Natural killer cell (primary cell): ENCODE measurements at regions not wholly inside any gene's neighbourhood (a gene's known extent, or its start where the extent isn't known, plus 50 kb on each side); places are given as distances from the start of the nearest gene placed in this dataset.

Experiments used
- ATAC-seq, 3 donors: fragments of 150-1000 bp in 2 of 3; fragments of 200-7000 bp in 1 of 3; cut with Tn5 transposase; 1 replicate in 1 of 3; 2 replicates in 2 of 3; pipeline ENCODE4 v1.10.0; 2021; ENCODE audit warnings: mild to moderate bottlenecking in 2 of 3, moderate library complexity in 2 of 3
- DNase-seq, 2 donors: peaks; one replicate each; pipeline versions ENCODE4 v3.0.0 to v3.0.0-alpha.2; 2013 to 2021; ENCODE audit warnings: mixed read lengths in 1 of 2
- H3K27ac ChIP-seq: one replicate; pipeline ENCODE4 v1.5.1; 2013; ENCODE audit warnings: mild to moderate bottlenecking, low read length
- H3K27me3 ChIP-seq: one replicate; pipeline ENCODE4 v1.6.1; 2013; ENCODE audit warnings: low read length; ENCODE audit not compliant: control insufficient read depth, insufficient read depth
- H3K36me3 ChIP-seq: one replicate; pipeline ENCODE4 v1.6.1; 2013; ENCODE audit warnings: low read length; ENCODE audit not compliant: control insufficient read depth, insufficient read depth
- H3K4me1 ChIP-seq: one replicate; pipeline ENCODE4 v1.6.1; 2013; ENCODE audit warnings: low read length; ENCODE audit not compliant: control insufficient read depth, insufficient read depth
- H3K4me3 ChIP-seq: one replicate; pipeline ENCODE4 v1.5.1; 2013; ENCODE audit warnings: low read length
- H3K9me3 ChIP-seq: one replicate; pipeline ENCODE4 v1.6.1; 2013; ENCODE audit warnings: low read length; ENCODE audit not compliant: control insufficient read depth, insufficient read depth
- H3K27ac Mint-ChIP-seq, 2 donors: one replicate each; pipeline ENCODE4 v1.8.0; 2022; ENCODE audit warnings: mild to moderate bottlenecking in 2 of 2, mixed read lengths in 2 of 2, moderate library complexity in 1 of 2
- H3K27me3 Mint-ChIP-seq, 2 donors: one replicate each; pipeline ENCODE4 v1.8.0; 2022; ENCODE audit warnings: low read depth in 2 of 2, mixed read lengths in 2 of 2
- H3K36me3 Mint-ChIP-seq: one replicate; pipeline ENCODE4 v1.8.0; 2022; ENCODE audit warnings: mixed read lengths
- H3K4me1 Mint-ChIP-seq, 2 donors: one replicate each; pipeline ENCODE4 v1.8.0; 2022; ENCODE audit warnings: mixed read lengths in 2 of 2
- H3K4me3 Mint-ChIP-seq: one replicate; pipeline ENCODE4 v1.8.0; 2022; ENCODE audit warnings: mild to moderate bottlenecking, moderate library complexity, mixed read lengths
- H3K9me3 Mint-ChIP-seq, 2 donors: one replicate each; pipeline ENCODE4 v1.8.0; 2022; ENCODE audit warnings: mixed read lengths in 2 of 2
- WGBS: methylation state at CpG from one replicate; pipeline ENCODE4 v1.1.7; 2013; ENCODE audit warnings: missing lambda C conversion rate; ENCODE audit not compliant: insufficient coverage; 5-methylcytosine and 5-hydroxymethylcytosine counted together
- intact Hi-C: fragments of 100-400 bp; cut with micrococcal nuclease; formaldehyde crosslinking; loops from one replicate; pipeline ENCODE4 v1.14.2; 2022
- TF ChIP-seq, protein P1 (sequence below): fragments of 200-600 bp; IDR thresholded peaks from one replicate; pipeline ENCODE4 v1.8.0; 2022; ENCODE audit warnings: antibody characterized with exemption

DNA sequence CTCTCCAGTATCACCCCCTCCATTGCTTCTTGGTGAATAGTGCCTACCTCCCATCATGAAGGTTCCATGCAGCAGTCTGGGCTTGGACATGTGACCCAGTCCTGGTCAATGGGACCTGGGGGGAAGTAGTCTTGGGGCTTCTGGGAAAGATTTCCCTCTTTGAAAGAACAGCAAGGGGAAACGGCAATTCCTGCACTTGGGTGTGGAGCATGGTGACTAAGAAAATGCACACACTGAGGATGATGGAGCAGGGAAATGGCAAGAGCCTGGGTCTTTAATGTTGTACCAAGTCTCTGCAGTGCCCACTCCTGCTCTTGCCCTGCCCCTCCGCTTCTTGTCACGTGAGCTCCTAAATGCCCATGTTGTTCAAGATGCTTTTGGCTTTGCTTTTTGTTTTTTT, 131.4 kb upstream of the SIX2 start:
- no peak overlapping the region for H3K27ac ChIP-seq
- H3K27me3 ChIP-seq: peaks cover 2% of the 10 kb centered on the region
- no peaks in the 10 kb centered on the region for H3K4me1 ChIP-seq
- no peaks in the 10 kb centered on the region for H3K36me3 ChIP-seq
- H3K27me3 Mint-ChIP-seq: peaks cover 37% of the 10 kb centered on the region in 2 donors
- H3K4me3 ChIP-seq: no peak overlapping the region
- no peak overlapping the region for H3K27ac Mint-ChIP-seq
- intact Hi-C loops: no loop called here
- no peaks in the 10 kb centered on the region for H3K9me3 ChIP-seq
- H3K4me3 Mint-ChIP-seq: no peak overlapping the region
- no peak for ATAC-seq
- H3K9me3 Mint-ChIP-seq: no peaks in the 10 kb centered on the region
- no peaks in the 10 kb centered on the region for H3K4me1 Mint-ChIP-seq
- TF ChIP-seq, protein P1, sequence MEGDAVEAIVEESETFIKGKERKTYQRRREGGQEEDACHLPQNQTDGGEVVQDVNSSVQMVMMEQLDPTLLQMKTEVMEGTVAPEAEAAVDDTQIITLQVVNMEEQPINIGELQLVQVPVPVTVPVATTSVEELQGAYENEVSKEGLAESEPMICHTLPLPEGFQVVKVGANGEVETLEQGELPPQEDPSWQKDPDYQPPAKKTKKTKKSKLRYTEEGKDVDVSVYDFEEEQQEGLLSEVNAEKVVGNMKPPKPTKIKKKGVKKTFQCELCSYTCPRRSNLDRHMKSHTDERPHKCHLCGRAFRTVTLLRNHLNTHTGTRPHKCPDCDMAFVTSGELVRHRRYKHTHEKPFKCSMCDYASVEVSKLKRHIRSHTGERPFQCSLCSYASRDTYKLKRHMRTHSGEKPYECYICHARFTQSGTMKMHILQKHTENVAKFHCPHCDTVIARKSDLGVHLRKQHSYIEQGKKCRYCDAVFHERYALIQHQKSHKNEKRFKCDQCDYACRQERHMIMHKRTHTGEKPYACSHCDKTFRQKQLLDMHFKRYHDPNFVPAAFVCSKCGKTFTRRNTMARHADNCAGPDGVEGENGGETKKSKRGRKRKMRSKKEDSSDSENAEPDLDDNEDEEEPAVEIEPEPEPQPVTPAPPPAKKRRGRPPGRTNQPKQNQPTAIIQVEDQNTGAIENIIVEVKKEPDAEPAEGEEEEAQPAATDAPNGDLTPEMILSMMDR: no peak
- WGBS: 93% methylated on average over 3 of the region's 3 CpGs
- peaks cover 6% of the 10 kb centered on the region for H3K36me3 Mint-ChIP-seq
- no peak for DNase-seq

DNA sequence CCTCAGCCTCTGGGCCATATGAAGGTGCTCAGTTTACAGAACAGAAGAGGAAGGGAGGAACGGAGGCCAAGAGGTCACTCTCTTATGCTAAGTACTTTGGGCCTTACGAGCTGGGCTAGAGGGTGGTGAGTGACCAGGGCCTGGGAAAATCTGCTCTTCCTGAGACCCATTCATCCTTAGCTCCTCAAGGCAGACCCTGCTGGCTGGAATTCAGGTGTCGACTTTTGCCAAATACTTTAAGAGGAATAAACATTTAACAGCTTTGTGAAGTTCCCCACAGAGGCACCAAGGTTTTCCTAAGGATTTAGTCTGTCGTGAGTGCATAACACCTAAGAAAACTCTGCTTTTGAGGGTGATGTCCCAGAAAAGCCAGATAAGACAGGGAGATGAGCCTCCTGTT, 129.7 kb upstream of the SIX2 start:
- no peak overlapping the region for H3K27ac Mint-ChIP-seq
- TF ChIP-seq, protein P1: no peak
- DNase-seq (no peak), ATAC-seq (no peak)
- H3K9me3 Mint-ChIP-seq: no peaks in the 10 kb centered on the region
- H3K27me3 Mint-ChIP-seq: peaks cover 21 to 25% of the 10 kb centered on the region in 2 donors
- H3K36me3 Mint-ChIP-seq: peaks cover 6% of the 10 kb centered on the region
- no peaks in the 10 kb centered on the region for H3K9me3 ChIP-seq
- H3K4me3 Mint-ChIP-seq: no peak overlapping the region
- H3K36me3 ChIP-seq: no peaks in the 10 kb centered on the region
- H3K27me3 ChIP-seq: peaks cover 2% of the 10 kb centered on the region
- intact Hi-C loops: no loop called here
- H3K4me1 ChIP-seq: no peaks in the 10 kb centered on the region
- no peak overlapping the region for H3K4me3 ChIP-seq
- no peak overlapping the region for H3K27ac ChIP-seq
- H3K4me1 Mint-ChIP-seq: peaks cover 0 to 4% of the 10 kb centered on the region in 2 donors
- WGBS: 93% methylated on average over 4 of the region's 4 CpGs

DNA sequence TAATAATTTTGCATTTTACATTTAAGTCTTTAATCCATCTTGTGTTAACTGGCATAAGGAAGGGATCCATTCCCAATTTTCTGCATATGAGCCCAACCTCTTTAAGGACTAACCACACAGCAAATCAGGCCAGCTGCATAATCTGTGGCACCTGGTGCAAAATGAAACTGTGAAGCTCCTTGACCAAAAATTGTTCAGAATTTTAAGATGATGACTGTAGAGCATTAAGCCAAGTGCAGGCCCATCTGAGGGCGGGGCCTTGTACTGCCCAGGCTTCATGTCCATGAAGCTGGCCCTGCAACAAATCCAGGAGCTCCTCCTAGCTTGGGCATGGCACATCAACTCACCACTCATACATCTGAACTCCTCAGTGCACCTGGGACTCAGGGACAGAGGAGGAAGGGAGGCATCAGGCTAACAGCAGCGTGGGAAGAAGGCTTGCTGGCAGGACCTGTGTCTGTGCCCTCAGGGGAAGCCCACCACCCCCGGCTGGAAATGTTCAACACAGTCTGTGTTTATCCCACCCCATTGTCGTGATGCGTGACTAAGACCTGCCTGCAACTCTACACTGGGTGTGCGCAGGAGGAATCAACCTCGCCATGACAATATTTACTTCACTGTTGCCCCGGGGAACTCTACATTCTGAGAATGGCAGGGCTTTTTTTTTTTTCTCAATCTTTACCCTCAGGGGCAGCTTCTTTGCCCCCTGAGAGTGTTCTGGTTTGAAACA, 128.9 kb upstream of the SIX2 start:
- DNase-seq (no peak), ATAC-seq (no peak)
- Histone ChIP-seq H3K4me3 (no peak overlapping the region), H3K9me3 (no peaks in the 10 kb centered on the region), H3K27ac (no peak overlapping the region), H3K36me3 (no peaks in the 10 kb centered on the region), H3K27me3 (no peaks in the 10 kb centered on the region), H3K4me1 (no peaks in the 10 kb centered on the region)
- TF ChIP-seq, protein P1: no peak
- intact Hi-C loops: no loop called here
- Mint-ChIP-seq H3K36me3 (peaks cover under 1% of the 10 kb centered on the region), H3K9me3 (no peaks in the 10 kb centered on the region), H3K27ac (no peak overlapping the region), H3K27me3 (peaks cover 14 to 19% of the 10 kb centered on the region in 2 donors), H3K4me3 (no peak overlapping the region), H3K4me1 (peaks cover 0 to 4% of the 10 kb centered on the region in 2 donors)
- 86% methylated on average over 7 of the region's 8 CpGs for WGBS

DNA sequence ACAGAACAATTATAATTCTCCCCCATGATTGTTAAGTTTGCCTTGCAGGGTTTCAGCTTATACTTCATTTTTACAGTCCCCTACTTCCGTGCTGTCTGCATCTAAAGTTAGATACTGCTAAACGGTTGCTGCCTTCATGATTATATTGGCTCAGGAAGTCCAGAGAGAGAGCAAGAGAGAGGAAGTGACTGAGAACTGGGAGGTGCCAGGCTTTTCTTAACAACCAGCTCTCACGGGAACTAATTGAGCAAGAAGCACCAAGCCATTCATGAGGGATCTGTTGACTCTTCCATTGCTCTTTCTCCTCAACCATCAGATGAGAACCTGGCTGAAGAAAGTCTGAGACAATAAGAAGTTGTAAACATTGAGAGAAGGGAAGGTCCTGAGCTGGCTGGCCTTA, 125.5 kb upstream of the SIX2 start:
- H3K4me3 Mint-ChIP-seq: no peak overlapping the region
- WGBS: 0% methylated on average over 3 of the region's 3 CpGs
- Histone ChIP-seq H3K27me3 (no peaks in the 10 kb centered on the region), H3K36me3 (no peaks in the 10 kb centered on the region), H3K4me1 (peaks cover 11% of the 10 kb centered on the region), H3K9me3 (no peaks in the 10 kb centered on the region), H3K27ac (no peak overlapping the region), H3K4me3 (no peak overlapping the region)
- H3K4me1 Mint-ChIP-seq: peaks cover 0 to 4% of the 10 kb centered on the region in 2 donors
- H3K9me3 Mint-ChIP-seq: no peaks in the 10 kb centered on the region
- no peaks in the 10 kb centered on the region for H3K36me3 Mint-ChIP-seq
- intact Hi-C loops: no loop called here
- TF ChIP-seq, protein P1: no peak
- H3K27me3 Mint-ChIP-seq: peaks cover 0 to 12% of the 10 kb centered on the region in 2 donors
- DNase-seq: peak in 1 of 2 donors; percentile 4
- H3K27ac Mint-ChIP-seq: no peak overlapping the region
- ATAC-seq: peak in 1 of 3 donors; percentile 34
